NCI-H2196 (cell line): ENCODE measurements at regions not wholly inside any gene's neighbourhood (a gene's known extent, or its start where the extent isn't known, plus 50 kb on each side); places are given as distances from the start of the nearest gene placed in this dataset.
"Not testable (repeated sequence)": the region's sequence is repeated elsewhere in the genome, so short reads cannot be mapped to it uniquely, and the experiment has no call there.

Source experiments
- DNase-seq: peaks from one replicate; lab custom pipeline; 2025; ENCODE audit not compliant: unreplicated experiment; lab: John Stamatoyannopoulos, UW

GRCh38 chr6:92962846-92963245 is 456.5 kb downstream of the EPHA7 start:
- DNase-seq: no peak

DNA sequence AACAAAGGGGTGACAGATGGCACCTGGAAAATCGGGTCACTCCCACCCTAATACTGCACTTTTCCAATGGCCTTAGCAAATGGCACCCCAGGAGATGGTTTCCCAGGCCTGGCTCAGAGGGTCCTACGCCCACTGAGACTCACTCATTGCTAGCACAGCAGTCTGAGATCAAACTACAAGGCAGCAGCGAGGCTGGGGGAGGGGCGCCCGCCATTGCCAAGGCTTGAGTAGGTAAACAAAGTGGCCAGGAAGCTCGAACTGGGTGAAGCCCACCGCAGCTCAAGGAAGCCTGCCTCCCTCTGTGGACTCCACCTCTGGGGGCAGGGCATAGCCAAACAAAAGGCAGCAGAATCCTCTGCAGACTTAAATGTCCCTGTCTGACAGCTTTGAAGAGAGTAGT is 467.2 kb downstream of the EPHA7 start:
- DNase-seq: not testable (repeated sequence)

- no peak for DNase-seq
Observed at GRCh38 chr6:92945799-92946198, 473.6 kb downstream of the EPHA7 start.

DNA sequence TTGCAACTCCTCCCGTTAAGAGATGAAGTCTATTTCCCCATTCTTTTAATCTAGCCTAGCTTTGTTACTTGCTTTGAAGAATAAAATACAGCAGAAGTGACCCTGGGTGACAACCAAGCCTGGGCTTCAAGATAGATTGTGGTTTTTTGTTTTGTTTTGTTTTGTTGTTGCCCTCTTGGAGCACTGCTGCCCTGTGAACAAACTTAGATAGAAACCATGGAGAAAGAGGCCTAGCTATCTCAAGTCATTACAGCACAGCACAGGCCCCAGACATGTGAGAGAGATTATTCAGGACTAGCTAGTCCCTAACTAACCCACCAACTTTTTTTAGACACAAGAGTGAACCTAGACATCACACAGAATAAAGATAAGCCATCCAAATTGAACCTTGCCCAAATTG is 475.2 kb downstream of the EPHA7 start:
- DNase-seq: no peak

DNA sequence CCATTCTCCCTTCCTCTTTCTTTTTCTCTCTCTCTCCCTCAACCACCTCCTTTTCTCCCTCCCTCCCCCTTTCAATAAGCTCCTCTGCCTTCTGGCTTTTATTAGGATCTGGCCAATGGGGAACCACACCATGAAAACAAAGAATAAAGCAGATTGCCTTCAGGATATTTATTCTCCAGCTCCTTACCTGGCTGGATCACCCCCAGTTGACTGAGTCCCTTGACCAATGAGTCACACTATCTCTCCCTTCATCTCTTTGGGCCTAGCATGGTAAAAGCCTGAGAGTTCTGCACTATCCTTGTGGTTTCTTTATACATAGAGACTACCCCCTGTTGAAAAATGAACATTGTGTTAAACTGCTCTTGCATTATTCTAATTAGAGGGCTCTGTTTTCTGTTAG is 476.8 kb downstream of the EPHA7 start:
- no peak for DNase-seq

DNA sequence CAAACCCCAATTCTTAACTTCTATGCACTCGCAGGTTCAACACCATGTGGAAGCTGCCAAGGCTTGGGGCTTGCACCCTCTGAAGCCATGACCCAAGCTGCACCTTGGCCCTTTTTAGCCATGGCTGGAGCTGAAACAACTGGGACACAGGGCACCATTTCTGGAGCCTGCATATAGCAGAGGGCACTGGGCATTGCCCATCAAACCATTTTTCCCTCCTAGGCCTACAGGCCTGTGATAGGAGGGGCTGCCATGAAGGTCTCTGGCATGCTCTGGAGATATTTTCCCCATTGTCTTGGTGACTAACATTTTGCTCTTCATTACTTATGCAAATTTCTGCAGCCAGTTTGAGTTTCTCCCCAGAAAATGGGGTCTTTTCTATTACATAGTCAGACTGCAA is 484.7 kb downstream of the EPHA7 start:
- DNase-seq: no peak

DNA sequence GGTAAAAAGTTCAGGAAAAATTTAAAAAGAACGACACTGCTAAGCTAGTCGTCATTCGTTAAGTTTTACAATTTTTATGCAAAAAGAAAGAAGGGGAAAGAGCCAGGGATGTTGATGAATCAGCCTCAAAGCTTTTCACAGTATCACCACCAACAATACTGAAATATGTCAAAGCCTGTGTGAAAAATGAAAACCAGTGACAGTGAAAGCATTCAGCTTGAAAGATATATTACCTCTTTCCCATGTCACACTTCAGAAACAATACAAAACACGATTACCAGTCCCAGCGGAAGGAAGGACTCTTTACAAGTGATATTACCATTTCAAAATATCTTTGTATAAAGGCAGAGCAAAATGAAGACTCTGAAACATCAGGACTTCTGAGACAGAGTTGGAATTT is 489.2 kb downstream of the EPHA7 start:
- DNase-seq: no peak

DNA sequence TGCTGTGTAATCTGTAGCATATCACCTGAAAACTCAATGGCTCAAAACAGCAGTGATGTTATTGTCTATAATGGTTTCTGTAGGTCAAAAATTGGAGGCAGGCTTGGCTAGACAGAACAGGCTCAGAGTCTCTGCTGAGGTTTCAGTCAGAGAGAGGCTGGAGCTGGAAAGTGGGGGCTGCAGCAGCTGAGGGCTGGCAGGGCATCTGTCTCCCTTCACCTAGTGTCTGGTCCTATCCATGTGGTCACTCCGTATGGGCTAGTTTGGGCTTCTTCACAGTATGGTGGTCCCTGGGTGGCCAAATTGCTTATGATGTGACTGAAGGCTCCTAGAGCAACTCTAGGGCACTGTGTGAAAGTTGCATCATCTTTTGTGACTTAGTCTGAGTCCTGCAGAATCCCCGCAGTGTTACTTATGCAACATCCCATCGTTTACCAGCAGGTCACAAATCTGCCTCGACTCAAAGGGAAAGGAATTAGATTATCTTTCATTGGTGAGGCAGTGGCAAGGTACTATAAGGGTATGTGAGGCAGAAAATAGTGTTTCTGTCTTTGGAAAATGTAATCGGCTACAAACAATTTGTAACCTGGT is 497.0 kb downstream of the EPHA7 start:
- no peak for DNase-seq

DNA sequence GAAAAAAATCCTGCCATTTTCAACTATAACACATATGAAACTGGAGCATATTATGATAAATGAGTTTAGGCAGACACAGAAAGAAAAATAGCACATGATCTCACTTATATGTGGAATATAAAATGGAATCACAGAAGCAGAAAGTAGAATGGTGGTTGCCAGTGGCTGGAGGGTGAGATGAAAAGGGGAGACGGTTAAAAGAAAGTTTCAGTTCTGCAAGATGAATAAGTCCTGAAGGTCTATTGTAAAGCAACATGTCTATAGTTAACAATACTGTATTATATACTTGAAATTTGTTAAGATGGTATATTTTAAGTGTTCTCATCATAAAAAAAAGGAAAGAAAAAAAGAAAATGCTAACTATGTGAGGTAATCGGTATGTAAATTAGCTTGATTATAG is 503.9 kb downstream of the EPHA7 start:
- no peak for DNase-seq

GRCh38 chr6:92911301-92911700 is 508.1 kb downstream of the EPHA7 start:
- no peak for DNase-seq

- DNase-seq: no peak
Observed at GRCh38 chr6:92910646-92911045, 508.7 kb downstream of the EPHA7 start.

- DNase-seq: no peak
Observed at GRCh38 chr6:92906385-92906784, 513.0 kb downstream of the EPHA7 start.

- DNase-seq: no peak
Observed at GRCh38 chr6:92893741-92894140, 525.6 kb downstream of the EPHA7 start.

GRCh38 chr6:92892626-92893170 is 526.7 kb downstream of the EPHA7 start:
- no peak for DNase-seq

DNA sequence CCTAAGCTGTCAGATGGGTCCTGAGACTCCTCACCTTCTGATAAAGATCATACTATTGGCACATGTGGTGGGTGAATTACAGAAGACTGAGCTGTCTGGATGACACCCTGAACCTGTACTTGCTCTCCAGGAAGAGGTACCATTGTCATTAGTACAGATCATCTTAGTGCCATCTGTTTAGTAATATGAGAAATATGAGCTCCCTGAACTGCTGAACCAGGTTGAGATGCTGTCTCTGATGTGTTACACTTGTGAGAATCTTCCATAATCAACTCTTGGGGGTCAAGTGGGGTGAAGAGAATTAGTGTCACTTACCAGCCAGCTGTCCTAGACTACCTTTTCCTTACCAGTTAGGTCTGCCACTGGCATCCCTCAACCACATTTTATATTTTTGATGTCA is 531.0 kb downstream of the EPHA7 start:
- DNase-seq: no peak

DNA sequence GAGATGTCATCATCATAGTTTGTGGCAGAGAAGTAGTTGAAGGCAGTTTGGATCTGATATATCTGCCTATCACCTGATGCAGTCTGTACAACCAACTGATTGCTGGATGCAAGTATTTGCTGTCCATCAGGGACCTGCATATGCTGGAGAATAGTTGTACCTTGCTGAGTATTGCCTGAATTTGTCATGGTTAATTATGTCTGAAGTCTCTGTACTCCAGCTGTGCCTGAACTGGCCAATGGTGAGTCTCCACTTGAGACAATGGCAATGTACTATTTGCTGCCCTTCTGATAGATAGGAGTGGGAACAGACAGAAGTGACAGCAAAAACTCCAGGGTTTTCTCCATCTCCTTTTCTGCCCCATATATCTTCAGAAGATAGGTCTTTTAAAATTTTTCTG is 531.5 kb downstream of the EPHA7 start:
- no peak for DNase-seq

DNA sequence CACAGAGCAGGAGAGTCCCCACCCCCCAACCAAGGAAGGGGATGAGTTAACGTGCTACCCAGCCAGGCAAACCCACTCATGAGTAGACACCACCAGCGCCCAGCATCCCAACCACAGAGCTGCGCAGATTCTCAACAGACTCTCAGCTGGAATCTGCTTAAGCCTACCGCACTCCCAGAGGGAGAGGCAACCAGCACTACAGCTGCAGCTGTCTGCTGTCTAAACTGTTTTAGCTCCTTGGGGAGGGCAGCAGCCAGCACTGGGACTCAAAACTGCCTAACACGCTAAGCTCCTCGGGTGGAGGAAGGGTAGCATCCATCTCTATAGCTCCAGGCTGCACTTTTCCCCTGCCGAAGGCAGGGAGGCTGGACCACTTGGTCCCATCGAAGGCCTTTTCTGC is 539.8 kb downstream of the EPHA7 start:
- no peak for DNase-seq

DNA sequence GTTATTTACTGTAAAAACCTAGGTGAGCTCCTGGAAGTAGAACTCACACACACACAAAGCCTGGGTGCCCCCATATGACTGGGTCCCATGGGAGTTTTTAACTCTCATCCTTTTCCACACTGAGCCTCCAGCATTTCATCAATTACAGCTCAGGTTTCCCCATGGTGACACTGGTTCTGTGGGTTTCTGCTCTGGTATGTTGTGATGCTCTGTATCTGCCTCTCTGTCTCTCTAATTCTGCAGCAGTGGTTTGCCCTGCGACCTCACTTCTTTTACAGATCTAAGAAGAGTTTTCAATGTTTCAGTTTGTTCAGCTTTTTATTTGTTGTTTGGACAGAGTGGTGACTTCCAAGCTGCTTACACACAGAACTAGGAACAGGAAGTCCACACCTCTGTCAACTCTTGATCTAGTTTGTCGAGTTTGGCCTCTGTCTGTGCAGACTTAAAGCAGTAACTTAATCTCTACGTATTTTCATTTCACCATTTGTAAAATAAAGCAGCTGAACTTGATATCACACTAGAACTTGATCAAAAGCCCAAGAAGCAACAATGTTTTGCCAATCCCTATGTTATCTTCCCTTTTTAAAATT is 554.3 kb downstream of the EPHA7 start:
- DNase-seq: no peak

- no peak for DNase-seq
Observed at GRCh38 chr6:92849636-92850035, 569.7 kb downstream of the EPHA7 start.

DNA sequence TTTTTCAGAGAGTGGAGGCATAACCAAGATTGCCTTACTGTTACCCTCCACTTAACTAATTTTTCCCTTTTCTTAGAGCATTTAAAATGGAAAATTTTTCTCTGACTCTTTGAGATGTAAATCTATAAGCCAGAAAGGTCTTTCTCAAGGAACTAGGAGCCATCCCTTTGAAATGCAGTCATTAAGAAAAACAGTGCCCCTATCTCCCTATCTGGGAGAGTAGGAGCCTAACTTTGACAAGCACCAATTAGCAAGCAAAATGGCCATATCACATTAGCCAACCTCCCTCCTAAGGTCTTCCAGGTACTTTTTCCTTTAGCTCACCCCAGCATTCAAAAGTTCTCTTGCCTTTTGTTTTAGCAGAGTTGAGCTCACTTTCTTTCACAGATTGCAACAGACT is 570.5 kb downstream of the EPHA7 start:
- no peak for DNase-seq

DNA sequence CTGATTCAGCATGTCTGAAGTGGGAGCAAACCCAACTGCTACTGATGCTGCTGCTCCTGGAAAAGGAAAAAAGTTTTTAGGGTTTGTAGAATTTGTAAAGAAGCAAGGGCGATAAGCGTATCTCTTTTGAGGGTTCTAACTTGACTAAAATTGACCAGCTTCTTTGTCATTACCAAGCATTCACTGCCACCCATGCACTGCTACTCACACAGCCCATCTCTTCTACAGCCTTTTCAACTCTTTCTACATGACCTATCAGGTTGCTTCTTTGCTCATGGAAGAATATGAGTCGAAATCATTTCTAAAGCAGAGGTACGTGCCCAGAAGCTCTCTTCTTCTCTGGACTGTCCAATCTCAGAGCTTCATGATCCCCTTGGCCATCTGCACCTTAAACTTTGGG is 570.9 kb downstream of the EPHA7 start:
- no peak for DNase-seq

- no peak for DNase-seq
Observed at GRCh38 chr6:92847988-92848387, 571.4 kb downstream of the EPHA7 start.
